HepG2 (cell line): ENCODE measurements at regions not wholly inside any gene's neighbourhood (a gene's known extent, or its start where the extent isn't known, plus 50 kb on each side); places are given as distances from the start of the nearest gene placed in this dataset.

ENCODE experiments used
- ATAC-seq: fragments of 200-7000 bp; cut with Tn5 transposase; 3 replicates; pipeline ENCODE4 v1.9.1; 2020; ENCODE audit warnings: mild to moderate bottlenecking, moderate library complexity
- BruUV-seq: library from RNA; stranded (reverse); fragments of 400-500 nt; replicated peaks from 2 replicates; lab custom pipeline; 2021; lab: Mats Ljungman, UMichigan
- CTCF ChIA-PET: fragments of 300-600 bp; formaldehyde crosslinking; extraction: SDS; loops from one replicate; lab custom pipeline; 2021; ENCODE audit warnings: low total read pairs, inconsistent platforms, low intra/inter-chr PET ratio; lab: Yijun Ruan, JAX
- POLR2A ChIA-PET: fragments of 350-600 bp; sonication (Branson Sonifier 250); formaldehyde crosslinking; loops from one replicate; lab custom pipeline; 2020; ENCODE audit warnings: antibody characterized with exemption, inconsistent platforms; lab: Yijun Ruan, JAX
- DNase-seq: peaks from one replicate; pipeline ENCODE4 v3.0.0-alpha.2; 2015; ENCODE audit warnings: low spot score
- FAIRE-seq: peaks from 3 replicates; lab custom pipeline; 2011; peaks lifted over from hg19 to GRCh38; lab: Jason Lieb, UNC
- H2AFZ ChIP-seq: one replicate; pipeline ENCODE4 v1.6.1; 2011; ENCODE audit warnings: low read length, inconsistent platforms
- H3K27ac ChIP-seq: fragments of 300-600 bp; 3 replicates; pipeline ENCODE4 v1.8.0; 2011; ENCODE audit warnings: mixed run types, mild to moderate bottlenecking, mixed read lengths, low read length, inconsistent platforms; ENCODE audit not compliant: insufficient read depth; ENCODE audit errors: extremely low read length
- H3K27me3 ChIP-seq, 2 experiments: fragments of 200-600 bp in 1 of 2; 2 replicates in 1 of 2; 3 replicates in 1 of 2; pipeline versions ENCODE4 v1.6.0 to v1.8.0; 2011; ENCODE audit warnings: low read length in 2 of 2, mild to moderate bottlenecking in 2 of 2, moderate library complexity in 2 of 2, inconsistent platforms in 1 of 2; ENCODE audit not compliant: insufficient read depth in 2 of 2, control insufficient read depth in 1 of 2
- H3K36me3 ChIP-seq, 2 experiments: fragments of 200-600 bp in 1 of 2; replicated peaks in 1 of 2; 2 replicates in 1 of 2; 3 replicates in 1 of 2; pipeline versions ENCODE4 v1.5.1 to v1.8.0; 2011; ENCODE audit warnings: low read length in 2 of 2, inconsistent platforms in 1 of 2; ENCODE audit not compliant: insufficient read depth in 2 of 2, control insufficient read depth in 1 of 2
- H3K4me1 ChIP-seq: 2 replicates; pipeline ENCODE4 v1.5.1; 2012; ENCODE audit warnings: low read length, inconsistent platforms; ENCODE audit not compliant: insufficient read depth
- H3K4me2 ChIP-seq: 2 replicates; pipeline ENCODE4 v1.6.0; 2011; ENCODE audit warnings: low read depth, low read length, inconsistent platforms
- H3K4me3 ChIP-seq, 3 experiments: fragments of 200-600 bp in 1 of 3; sonication (generic), shearing (Covaris generic) in 1 of 3; replicated peaks in 1 of 3; 2 replicates each; pipeline ENCODE4 v1.5.1; 2011 to 2016; ENCODE audit warnings: low read length in 3 of 3, inconsistent platforms in 2 of 3, low read depth in 2 of 3, mild to moderate bottlenecking in 2 of 3, control low read depth in 1 of 3, mixed read lengths in 1 of 3; ENCODE audit not compliant: insufficient read depth in 1 of 3
- H3K79me2 ChIP-seq: one replicate; pipeline ENCODE4 v1.6.1; 2011; ENCODE audit warnings: low read length, inconsistent platforms; ENCODE audit not compliant: insufficient read depth
- H3K9ac ChIP-seq: 2 replicates; pipeline ENCODE4 v1.6.0; 2011; ENCODE audit warnings: mild to moderate bottlenecking, low read depth, low read length, inconsistent platforms; ENCODE audit not compliant: insufficient read depth
- H3K9me3 ChIP-seq: 2 replicates; pipeline ENCODE4 v1.5.1; 2012; ENCODE audit warnings: mild to moderate bottlenecking, low read length
- H4K20me1 ChIP-seq: 2 replicates; pipeline ENCODE4 v1.6.0; 2011; ENCODE audit warnings: inconsistent platforms, mild to moderate bottlenecking, low read length, moderate library complexity; ENCODE audit not compliant: insufficient read depth
- CHD2 ChIP-seq: IDR thresholded peaks from 2 replicates; pipeline ENCODE4 v1.6.1; 2011; ENCODE audit warnings: low read depth, low read length, improper control_type of control experiment
- FOSL1 ChIP-seq: sonication (generic); formaldehyde crosslinking; IDR thresholded peaks from 2 replicates; pipeline ENCODE4 v1.9.0; 2021; ENCODE audit warnings: missing genetic modification reagents, borderline replicate concordance
- GABPB1 ChIP-seq: IDR thresholded peaks from 2 replicates; pipeline ENCODE4 v1.6.1; 2016; ENCODE audit warnings: mild to moderate bottlenecking, missing genetic modification reagents, moderate library complexity, missing compliant biosample characterization
- MBNL3 ChIP-seq: fragments of 250-450 bp; sonication (Bioruptor Pico); conservative IDR thresholded peaks from 2 replicates; pipeline ENCODE4 v1.8.0; 2022; ENCODE audit warnings: mild to moderate bottlenecking, inconsistent platforms
- ZNF24 ChIP-seq: fragments of 450-650 bp; IDR thresholded peaks from 2 replicates; pipeline ENCODE4 v1.6.1; 2017; ENCODE audit warnings: antibody characterized with exemption, mild to moderate bottlenecking
- ZNF792 ChIP-seq: IDR thresholded peaks from 2 replicates; pipeline ENCODE4 v1.6.1; 2016
- WGBS: methylation state at CpG from one replicate; pipeline ENCODE4 v1.1.6; 2017; ENCODE audit warnings: low lambda C conversion rate; 5-methylcytosine and 5-hydroxymethylcytosine counted together
- in situ Hi-C: cut with HindIII; loops from 2 replicates; pipeline ENCODE4 v1.10.0; 2017; ENCODE audit warnings: low pct_unique_long_range_greater_than_20kb; ENCODE audit not compliant: extremely low pct_ligation_motif_present
- intact Hi-C: fragments of 100-400 bp; cut with micrococcal nuclease; formaldehyde crosslinking; loops from one replicate; pipeline ENCODE4 v1.10.0; 2022; ENCODE audit not compliant: unreplicated experiment
- TF ChIP-seq, protein P1 (sequence below): sonication (generic); formaldehyde crosslinking; IDR thresholded peaks from 2 replicates; pipeline ENCODE4 v1.4.0; 2020; ENCODE audit warnings: low read depth, missing genetic modification reagents
- TF ChIP-seq, protein P2 (sequence below): IDR thresholded peaks from 2 replicates; pipeline ENCODE4 v1.6.1; 2016; ENCODE audit warnings: low read depth, missing genetic modification reagents, missing compliant biosample characterization

DNA sequence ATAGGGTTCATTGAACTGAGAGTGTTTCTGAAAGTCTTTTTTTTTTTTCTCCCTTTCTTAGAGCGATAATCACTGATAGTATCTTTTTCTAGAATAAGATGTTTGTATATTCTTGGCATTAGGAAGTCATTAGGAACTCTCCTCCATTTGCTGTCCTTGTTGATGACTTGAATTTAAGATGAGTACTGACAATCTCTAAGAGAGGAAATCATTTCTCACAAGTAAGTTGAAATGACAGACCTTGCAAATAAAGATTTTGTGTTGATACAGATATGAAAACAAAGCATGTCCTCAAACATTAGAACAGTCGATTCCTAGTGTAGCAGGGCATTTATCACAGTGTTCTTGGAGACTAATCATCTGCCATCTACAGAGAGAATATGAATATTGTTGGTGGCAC, 458.4 kb upstream of the SYT1 start:
- DNase-seq (no peak), ATAC-seq (no peak), FAIRE-seq (no peak)
- POLR2A ChIA-PET = no interaction called here
- no peaks in the 10 kb centered on the region for H3K9me3 ChIP-seq
- H3K4me3 ChIP-seq = no peak overlapping the region
- H3K27ac ChIP-seq = no peak overlapping the region
- H3K36me3 ChIP-seq = no peaks in the 10 kb centered on the region
- TF ChIP-seq GABPB1 (CRISPR knock-in tag) = no peak
- H2AFZ ChIP-seq = no peak overlapping the region
- no peaks in the 10 kb centered on the region; a peak in 1 of 5 replicates for H3K27me3 ChIP-seq
- in situ Hi-C loops (no loop called here), intact Hi-C loops (no loop called here)
- no peaks in the 10 kb centered on the region for H3K79me2 ChIP-seq
- WGBS = 3% methylated on average over 2 of the region's 2 CpGs
- no peaks in the 10 kb centered on the region for H4K20me1 ChIP-seq
- H3K4me1 ChIP-seq = no peaks in the 10 kb centered on the region
- no peak overlapping the region for H3K9ac ChIP-seq
- no TSS peak for BruUV-seq
- CTCF ChIA-PET = no interaction called here
- no peak overlapping the region for H3K4me2 ChIP-seq

DNA sequence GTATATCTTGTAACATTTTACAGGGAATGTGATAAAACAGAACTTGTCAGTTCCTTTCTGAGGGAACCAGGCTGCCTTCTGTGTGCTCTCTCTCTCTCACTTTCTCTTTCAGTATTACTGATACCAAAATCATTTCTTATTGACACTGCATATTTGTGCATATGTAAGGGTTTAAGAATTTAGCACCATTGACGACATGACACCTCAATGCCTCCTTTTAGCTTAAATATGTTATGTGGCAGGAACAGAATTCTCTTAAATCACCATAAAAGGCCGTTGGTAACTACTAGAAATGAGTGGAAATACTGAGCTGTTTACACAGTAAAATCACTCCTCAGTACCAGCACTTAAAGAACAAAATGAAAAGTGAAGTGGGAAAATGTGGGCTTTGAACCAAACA, 457.7 kb upstream of the SYT1 start:
- no peak for ATAC-seq
- intact Hi-C loops (no loop called here), in situ Hi-C loops (no loop called here)
- TF ChIP-seq, protein P1, sequence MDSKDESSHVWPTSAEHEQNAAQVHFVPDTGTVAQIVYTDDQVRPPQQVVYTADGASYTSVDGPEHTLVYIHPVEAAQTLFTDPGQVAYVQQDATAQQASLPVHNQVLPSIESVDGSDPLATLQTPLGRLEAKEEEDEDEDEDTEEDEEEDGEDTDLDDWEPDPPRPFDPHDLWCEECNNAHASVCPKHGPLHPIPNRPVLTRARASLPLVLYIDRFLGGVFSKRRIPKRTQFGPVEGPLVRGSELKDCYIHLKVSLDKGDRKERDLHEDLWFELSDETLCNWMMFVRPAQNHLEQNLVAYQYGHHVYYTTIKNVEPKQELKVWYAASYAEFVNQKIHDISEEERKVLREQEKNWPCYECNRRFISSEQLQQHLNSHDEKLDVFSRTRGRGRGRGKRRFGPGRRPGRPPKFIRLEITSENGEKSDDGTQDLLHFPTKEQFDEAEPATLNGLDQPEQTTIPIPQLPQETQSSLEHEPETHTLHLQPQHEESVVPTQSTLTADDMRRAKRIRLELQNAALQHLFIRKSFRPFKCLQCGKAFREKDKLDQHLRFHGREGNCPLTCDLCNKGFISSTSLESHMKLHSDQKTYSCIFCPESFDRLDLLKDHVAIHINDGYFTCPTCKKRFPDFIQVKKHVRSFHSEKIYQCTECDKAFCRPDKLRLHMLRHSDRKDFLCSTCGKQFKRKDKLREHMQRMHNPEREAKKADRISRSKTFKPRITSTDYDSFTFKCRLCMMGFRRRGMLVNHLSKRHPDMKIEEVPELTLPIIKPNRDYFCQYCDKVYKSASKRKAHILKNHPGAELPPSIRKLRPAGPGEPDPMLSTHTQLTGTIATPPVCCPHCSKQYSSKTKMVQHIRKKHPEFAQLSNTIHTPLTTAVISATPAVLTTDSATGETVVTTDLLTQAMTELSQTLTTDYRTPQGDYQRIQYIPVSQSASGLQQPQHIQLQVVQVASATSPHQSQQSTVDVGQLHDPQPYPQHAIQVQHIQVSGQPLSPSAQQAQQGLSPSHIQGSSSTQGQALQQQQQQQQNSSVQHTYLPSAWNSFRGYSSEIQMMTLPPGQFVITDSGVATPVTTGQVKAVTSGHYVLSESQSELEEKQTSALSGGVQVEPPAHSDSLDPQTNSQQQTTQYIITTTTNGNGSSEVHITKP (CRISPR knock-in tag) = no peak
- TF ChIP-seq ZNF24 (no peak), FOSL1 (CRISPR knock-in tag) (no peak), ZNF792 (CRISPR knock-in tag) (no peak), MBNL3 (CRISPR knock-in tag) (no peak), CHD2 (no peak)
- TF ChIP-seq, protein P2, sequence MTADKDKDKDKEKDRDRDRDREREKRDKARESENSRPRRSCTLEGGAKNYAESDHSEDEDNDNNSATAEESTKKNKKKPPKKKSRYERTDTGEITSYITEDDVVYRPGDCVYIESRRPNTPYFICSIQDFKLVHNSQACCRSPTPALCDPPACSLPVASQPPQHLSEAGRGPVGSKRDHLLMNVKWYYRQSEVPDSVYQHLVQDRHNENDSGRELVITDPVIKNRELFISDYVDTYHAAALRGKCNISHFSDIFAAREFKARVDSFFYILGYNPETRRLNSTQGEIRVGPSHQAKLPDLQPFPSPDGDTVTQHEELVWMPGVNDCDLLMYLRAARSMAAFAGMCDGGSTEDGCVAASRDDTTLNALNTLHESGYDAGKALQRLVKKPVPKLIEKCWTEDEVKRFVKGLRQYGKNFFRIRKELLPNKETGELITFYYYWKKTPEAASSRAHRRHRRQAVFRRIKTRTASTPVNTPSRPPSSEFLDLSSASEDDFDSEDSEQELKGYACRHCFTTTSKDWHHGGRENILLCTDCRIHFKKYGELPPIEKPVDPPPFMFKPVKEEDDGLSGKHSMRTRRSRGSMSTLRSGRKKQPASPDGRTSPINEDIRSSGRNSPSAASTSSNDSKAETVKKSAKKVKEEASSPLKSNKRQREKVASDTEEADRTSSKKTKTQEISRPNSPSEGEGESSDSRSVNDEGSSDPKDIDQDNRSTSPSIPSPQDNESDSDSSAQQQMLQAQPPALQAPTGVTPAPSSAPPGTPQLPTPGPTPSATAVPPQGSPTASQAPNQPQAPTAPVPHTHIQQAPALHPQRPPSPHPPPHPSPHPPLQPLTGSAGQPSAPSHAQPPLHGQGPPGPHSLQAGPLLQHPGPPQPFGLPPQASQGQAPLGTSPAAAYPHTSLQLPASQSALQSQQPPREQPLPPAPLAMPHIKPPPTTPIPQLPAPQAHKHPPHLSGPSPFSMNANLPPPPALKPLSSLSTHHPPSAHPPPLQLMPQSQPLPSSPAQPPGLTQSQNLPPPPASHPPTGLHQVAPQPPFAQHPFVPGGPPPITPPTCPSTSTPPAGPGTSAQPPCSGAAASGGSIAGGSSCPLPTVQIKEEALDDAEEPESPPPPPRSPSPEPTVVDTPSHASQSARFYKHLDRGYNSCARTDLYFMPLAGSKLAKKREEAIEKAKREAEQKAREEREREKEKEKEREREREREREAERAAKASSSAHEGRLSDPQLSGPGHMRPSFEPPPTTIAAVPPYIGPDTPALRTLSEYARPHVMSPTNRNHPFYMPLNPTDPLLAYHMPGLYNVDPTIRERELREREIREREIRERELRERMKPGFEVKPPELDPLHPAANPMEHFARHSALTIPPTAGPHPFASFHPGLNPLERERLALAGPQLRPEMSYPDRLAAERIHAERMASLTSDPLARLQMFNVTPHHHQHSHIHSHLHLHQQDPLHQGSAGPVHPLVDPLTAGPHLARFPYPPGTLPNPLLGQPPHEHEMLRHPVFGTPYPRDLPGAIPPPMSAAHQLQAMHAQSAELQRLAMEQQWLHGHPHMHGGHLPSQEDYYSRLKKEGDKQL = no peak
- no peaks in the 10 kb centered on the region for H3K4me1 ChIP-seq
- BruUV-seq = no TSS peak
- no peak overlapping the region for H3K27ac ChIP-seq
- 2% methylated on average over 2 of the region's 2 CpGs for WGBS
- ChIA-PET CTCF (no interaction called here), POLR2A (no interaction called here)
- no peak for FAIRE-seq
- no peaks in the 10 kb centered on the region for H3K79me2 ChIP-seq
- no peak overlapping the region for H3K9ac ChIP-seq
- H3K4me3 ChIP-seq = no peak overlapping the region
- H3K27me3 ChIP-seq = no peaks in the 10 kb centered on the region; a peak in 1 of 5 replicates
- no peaks in the 10 kb centered on the region for H4K20me1 ChIP-seq
- H3K36me3 ChIP-seq = no peaks in the 10 kb centered on the region
- H3K9me3 ChIP-seq = no peaks in the 10 kb centered on the region
- no peak overlapping the region for H3K4me2 ChIP-seq
- no peak for DNase-seq
- no peak overlapping the region for H2AFZ ChIP-seq
